Ishikawa (cell line): ENCODE measurements at regions not wholly inside any gene's neighbourhood (a gene's known extent, or its start where the extent isn't known, plus 50 kb on each side); places are given as distances from the start of the nearest gene placed in this dataset.

Experiments
- CEBPB ChIP-seq: IDR thresholded peaks from 2 replicates; pipeline ENCODE4 v1.6.1; 2012
- CREB1 ChIP-seq: IDR thresholded peaks from 2 replicates; pipeline ENCODE4 v1.6.1; 2012; ENCODE audit warnings: low read depth
- EGR1 ChIP-seq: IDR thresholded peaks from 2 replicates; pipeline ENCODE4 v1.6.1; 2012
- EP300 ChIP-seq: IDR thresholded peaks from 2 replicates; pipeline ENCODE4 v1.6.1; 2012; ENCODE audit warnings: borderline replicate concordance
- FOXM1 ChIP-seq: IDR thresholded peaks from 2 replicates; pipeline ENCODE4 v1.6.1; 2012; ENCODE audit warnings: low read depth, borderline replicate concordance
- NFIC ChIP-seq: IDR thresholded peaks from 2 replicates; pipeline ENCODE4 v1.6.1; 2012
- RAD21 ChIP-seq: IDR thresholded peaks from 2 replicates; pipeline ENCODE4 v1.6.1; 2012; ENCODE audit warnings: low read depth
- TAF1 ChIP-seq: IDR thresholded peaks from 2 replicates; pipeline ENCODE4 v1.6.1; 2012; ENCODE audit warnings: low read depth, mild to moderate bottlenecking
- TCF12 ChIP-seq: IDR thresholded peaks from 2 replicates; pipeline ENCODE4 v1.6.1; 2012; ENCODE audit warnings: low read depth
- TEAD4 ChIP-seq: IDR thresholded peaks from 2 replicates; pipeline ENCODE4 v1.6.1; 2012
- USF1 ChIP-seq: IDR thresholded peaks from 2 replicates; pipeline ENCODE4 v1.6.1; 2012
- YY1 ChIP-seq: IDR thresholded peaks from 2 replicates; pipeline ENCODE4 v1.6.1; 2012; ENCODE audit warnings: low read depth
- ZBTB7A ChIP-seq: IDR thresholded peaks from 2 replicates; pipeline ENCODE4 v1.6.1; 2012; ENCODE audit warnings: low read depth
- TF ChIP-seq, protein P1 (sequence below): IDR thresholded peaks from 2 replicates; pipeline ENCODE4 v1.6.1; 2012
- TF ChIP-seq, protein P2 (sequence below): IDR thresholded peaks from 2 replicates; pipeline ENCODE4 v1.6.1; 2012; ENCODE audit warnings: low read depth, mild to moderate bottlenecking

DNA sequence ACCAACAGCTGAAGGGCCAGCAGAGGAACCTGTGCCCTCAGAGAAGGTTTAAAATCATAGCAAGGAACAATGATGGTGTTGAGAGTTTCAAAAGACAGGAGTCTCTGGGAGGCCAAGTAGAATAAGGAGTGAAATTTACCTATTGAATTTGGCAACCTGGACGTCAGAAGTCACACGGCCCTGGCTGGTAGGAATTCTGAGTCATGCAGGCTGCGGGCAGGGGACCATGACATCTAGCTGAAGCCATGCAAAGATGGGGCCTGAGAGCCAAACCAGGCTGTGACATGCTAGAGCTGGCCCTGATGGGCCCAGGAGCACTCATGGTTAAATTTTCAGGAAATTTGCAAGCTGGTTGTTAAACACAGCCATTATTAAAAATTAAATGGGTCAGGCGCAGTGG, 64.0 kb upstream of the SNX9 start:
- TF ChIP-seq YY1 (0 out of 2 replicates have a peak, but pooled peaks have one; percentile 55), CEBPB (0 out of 2 replicates have a peak, but pooled peaks have one; percentile 25), TAF1 (no peak), TCF12 (peak; percentile 70), EGR1 (no peak), EP300 (peak; percentile 76), ZBTB7A (no peak), USF1 (peak; percentile 47; the same call in 1 of the 2 replicates), NFIC (peak; percentile 53), CREB1 (0 out of 2 replicates have a peak, but pooled peaks have one; percentile 22), FOXM1 (no peak)
- TF ChIP-seq, protein P1, sequence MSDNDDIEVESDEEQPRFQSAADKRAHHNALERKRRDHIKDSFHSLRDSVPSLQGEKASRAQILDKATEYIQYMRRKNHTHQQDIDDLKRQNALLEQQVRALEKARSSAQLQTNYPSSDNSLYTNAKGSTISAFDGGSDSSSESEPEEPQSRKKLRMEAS: no peak

GRCh38 chr6:157760137-157760536, 62.9 kb upstream of the SNX9 start:
- TF ChIP-seq RAD21 (peak; percentile 19; the same call in 1 of the 2 replicates), YY1 (no peak)

DNA sequence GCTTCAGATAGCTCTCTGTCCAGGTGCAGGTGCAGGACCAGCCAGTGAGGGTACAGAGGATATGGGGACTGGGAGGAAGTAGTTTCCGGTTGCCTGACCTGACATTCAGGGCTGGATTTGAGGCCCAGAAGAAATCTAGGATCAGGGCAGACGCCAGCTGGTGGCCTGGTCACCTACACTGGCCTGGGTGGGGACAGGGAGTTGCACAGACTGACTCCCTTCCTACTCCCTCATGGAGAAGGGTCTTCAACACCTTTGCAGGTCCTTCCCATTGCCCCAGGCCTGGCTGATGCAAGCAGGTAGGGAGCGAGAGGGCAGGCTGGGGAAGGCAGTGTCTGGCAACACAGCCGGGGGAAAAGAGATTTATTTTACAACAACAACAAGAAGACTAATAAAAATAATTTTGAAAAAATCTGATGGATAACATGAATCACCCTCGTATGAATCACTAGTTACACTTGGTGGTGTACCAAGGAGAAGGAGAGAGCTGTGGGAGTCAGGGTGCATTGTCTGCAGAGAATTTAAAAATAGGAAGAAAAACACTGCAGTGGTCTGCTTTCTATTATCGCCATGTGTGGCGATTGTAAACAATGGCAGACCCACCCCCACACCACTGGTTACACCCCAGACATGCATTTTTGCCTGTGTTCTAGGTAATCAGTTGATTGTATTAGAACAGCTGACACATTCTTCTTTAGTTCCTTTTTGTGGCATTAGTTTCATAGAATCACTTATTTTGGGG, 62.3 kb upstream of the SNX9 start:
- TF ChIP-seq TEAD4: no peak

- TF ChIP-seq CREB1 (no peak), USF1 (no peak), EGR1 (no peak), YY1 (no peak), EP300 (no peak), RAD21 (no peak), TAF1 (no peak), ZBTB7A (no peak), FOXM1 (no peak), TCF12 (no peak; the same call in 1 of the 2 replicates), NFIC (0 out of 2 replicates have a peak, but pooled peaks have one; percentile 24)
- TF ChIP-seq, protein P2, sequence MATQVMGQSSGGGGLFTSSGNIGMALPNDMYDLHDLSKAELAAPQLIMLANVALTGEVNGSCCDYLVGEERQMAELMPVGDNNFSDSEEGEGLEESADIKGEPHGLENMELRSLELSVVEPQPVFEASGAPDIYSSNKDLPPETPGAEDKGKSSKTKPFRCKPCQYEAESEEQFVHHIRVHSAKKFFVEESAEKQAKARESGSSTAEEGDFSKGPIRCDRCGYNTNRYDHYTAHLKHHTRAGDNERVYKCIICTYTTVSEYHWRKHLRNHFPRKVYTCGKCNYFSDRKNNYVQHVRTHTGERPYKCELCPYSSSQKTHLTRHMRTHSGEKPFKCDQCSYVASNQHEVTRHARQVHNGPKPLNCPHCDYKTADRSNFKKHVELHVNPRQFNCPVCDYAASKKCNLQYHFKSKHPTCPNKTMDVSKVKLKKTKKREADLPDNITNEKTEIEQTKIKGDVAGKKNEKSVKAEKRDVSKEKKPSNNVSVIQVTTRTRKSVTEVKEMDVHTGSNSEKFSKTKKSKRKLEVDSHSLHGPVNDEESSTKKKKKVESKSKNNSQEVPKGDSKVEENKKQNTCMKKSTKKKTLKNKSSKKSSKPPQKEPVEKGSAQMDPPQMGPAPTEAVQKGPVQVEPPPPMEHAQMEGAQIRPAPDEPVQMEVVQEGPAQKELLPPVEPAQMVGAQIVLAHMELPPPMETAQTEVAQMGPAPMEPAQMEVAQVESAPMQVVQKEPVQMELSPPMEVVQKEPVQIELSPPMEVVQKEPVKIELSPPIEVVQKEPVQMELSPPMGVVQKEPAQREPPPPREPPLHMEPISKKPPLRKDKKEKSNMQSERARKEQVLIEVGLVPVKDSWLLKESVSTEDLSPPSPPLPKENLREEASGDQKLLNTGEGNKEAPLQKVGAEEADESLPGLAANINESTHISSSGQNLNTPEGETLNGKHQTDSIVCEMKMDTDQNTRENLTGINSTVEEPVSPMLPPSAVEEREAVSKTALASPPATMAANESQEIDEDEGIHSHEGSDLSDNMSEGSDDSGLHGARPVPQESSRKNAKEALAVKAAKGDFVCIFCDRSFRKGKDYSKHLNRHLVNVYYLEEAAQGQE: no peak
- TF ChIP-seq, protein P1: 0 out of 2 replicates have a peak, but pooled peaks have one; percentile 15
Measured at GRCh38 chr6:157761331-157761921, 61.6 kb upstream of the SNX9 start.

- TF ChIP-seq, protein P1: 0 out of 2 replicates have a peak, but pooled peaks have one; percentile 0
- TF ChIP-seq EP300 (0 out of 2 replicates have a peak, but pooled peaks have one; percentile 15), TAF1 (no peak)
Measured at GRCh38 chr6:157761926-157762325, 61.1 kb upstream of the SNX9 start.

DNA sequence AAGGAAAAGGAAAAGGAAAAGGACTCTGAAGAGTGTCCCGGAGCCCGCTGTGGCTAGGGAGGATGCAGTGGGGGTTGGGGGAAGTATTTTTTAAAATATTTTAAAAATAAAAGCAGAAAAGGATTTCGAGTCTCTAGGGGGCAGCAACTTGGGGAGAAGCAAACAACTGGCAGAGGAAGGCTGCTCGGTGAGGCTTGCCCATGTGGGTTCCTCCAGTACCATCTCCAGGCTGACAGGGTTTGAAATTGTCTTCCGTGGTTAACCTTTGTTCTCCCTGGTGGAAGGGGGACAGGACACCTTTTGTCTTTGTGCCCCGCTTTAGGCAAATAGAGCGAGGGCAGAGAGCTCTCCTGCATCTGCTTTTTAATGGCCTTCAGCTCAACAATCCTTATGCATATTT, 60.4 kb upstream of the SNX9 start:
- TF ChIP-seq NFIC (no peak), TAF1 (no peak), EP300 (no peak), RAD21 (no peak), USF1 (no peak)
- TF ChIP-seq, protein P1: no peak
